ENCODE measurements at regions not wholly inside any gene's neighbourhood (a gene's known extent, or its start where the extent isn't known, plus 50 kb on each side); places are given as distances from the start of the nearest gene placed in this dataset.
"Not testable (repeated sequence)": the region's sequence is repeated elsewhere in the genome, so short reads cannot be mapped to it uniquely, and the experiment has no call there.

GRCh38 chr2:7758073-7758759, 841.0 kb downstream of the RNF144A start:
- no peak for ATAC-seq
- DNase-seq, result no peak
- no peaks in the 10 kb centered on the region for H3K36me3 ChIP-seq
- FAIRE-seq, result no peak
- H3K9me3 ChIP-seq, result no peaks in the 10 kb centered on the region
- intact Hi-C loops (cut with DNase I), result no loop called here
- H3K27ac ChIP-seq, result no peak overlapping the region
- no peaks in the 10 kb centered on the region for H3K4me1 ChIP-seq
- 88 to 98% methylated on average over 3 of the region's 3 CpGs for WGBS, 2 donors
- no peaks in the 10 kb centered on the region for H3K27me3 ChIP-seq
- TF ChIP-seq CTCF (IDR thresholded peaks at IDR 0.05), result no peak
- no peak overlapping the region for H3K4me3 ChIP-seq

GRCh38 chr2:7759898-7760297, 842.7 kb downstream of the RNF144A start:
- FAIRE-seq, result no peak
- TF ChIP-seq CTCF (IDR thresholded peaks at IDR 0.05), result no peak
- no peaks in the 10 kb centered on the region for H3K27me3 ChIP-seq
- H3K4me3 ChIP-seq, result no peak overlapping the region
- H3K9me3 ChIP-seq, result peaks cover 0 to 5% (median 0%) of the 10 kb centered on the region in 4 donors
- WGBS, 2 donors, result 81 to 96% methylated on average over 3 of the region's 3 CpGs
- H3K4me1 ChIP-seq, result no peaks in the 10 kb centered on the region
- intact Hi-C loops (cut with DNase I), result no loop called here
- no peak for DNase-seq
- no peaks in the 10 kb centered on the region for H3K36me3 ChIP-seq
- H3K27ac ChIP-seq, result no peak overlapping the region
- ATAC-seq, result no peak

GRCh38 chr2:7763418-7763817, 846.2 kb downstream of the RNF144A start:
- DNase-seq; H3K27ac ChIP-seq; H3K4me3 ChIP-seq; H3K4me1 ChIP-seq; H3K9me3 ChIP-seq; H3K27me3 ChIP-seq; intact Hi-C loops (cut with DNase I); ATAC-seq; FAIRE-seq; H3K36me3 ChIP-seq: not testable (repeated sequence)
- WGBS, 2 donors, result 97 to 98% methylated on average over 3 of the region's 3 CpGs

- no peaks in the 10 kb centered on the region for H3K36me3 ChIP-seq
- H3K27ac ChIP-seq, result no peak overlapping the region
- intact Hi-C loops (cut with DNase I), result no loop called here
- no peak overlapping the region for H3K4me3 ChIP-seq
- DNase-seq (no peak), FAIRE-seq (no peak), ATAC-seq (no peak)
- H3K27me3 ChIP-seq, result no peaks in the 10 kb centered on the region
- no peaks in the 10 kb centered on the region for H3K4me1 ChIP-seq
- 65 to 76% methylated on average over 1 of the region's 1 CpG for WGBS, 2 donors
- H3K9me3 ChIP-seq, result peaks cover 0 to 5% (median 0%) of the 10 kb centered on the region in 4 donors
- no peak for TF ChIP-seq CTCF (IDR thresholded peaks at IDR 0.05)
These were observed 848.0 kb downstream of the RNF144A start for GRCh38 chr2:7765236-7765635.

GRCh38 chr2:7766088-7766722, 849.0 kb downstream of the RNF144A start:
- no peaks in the 10 kb centered on the region for H3K27me3 ChIP-seq
- FAIRE-seq (no peak), ATAC-seq (no peak), DNase-seq (no peak)
- peaks cover 0 to 5% (median 0%) of the 10 kb centered on the region in 4 donors for H3K9me3 ChIP-seq
- no peak overlapping the region for H3K4me3 ChIP-seq
- H3K36me3 ChIP-seq, result no peaks in the 10 kb centered on the region
- intact Hi-C loops (cut with DNase I), result no loop called here
- WGBS, 2 donors, result 88 to 92% methylated on average over 8 of the region's 8 CpGs
- H3K27ac ChIP-seq, result no peak overlapping the region
- no peak for TF ChIP-seq CTCF (IDR thresholded peaks at IDR 0.05)
- no peaks in the 10 kb centered on the region for H3K4me1 ChIP-seq
